H1 (cell line): ENCODE measurements at regions not wholly inside any gene's neighbourhood (a gene's known extent, or its start where the extent isn't known, plus 50 kb on each side); places are given as distances from the start of the nearest gene placed in this dataset.

Experiments used
- CTCF ChIA-PET: fragments of 300-600 bp; sonication (Branson Sonifier 250); formaldehyde crosslinking; loops from one replicate; lab custom pipeline; 2021; ENCODE audit not compliant: partially characterized antibody; lab: Charles Lee
- POLR2A ChIA-PET: fragments of 300-600 bp; sonication (Branson Sonifier 250); formaldehyde crosslinking; loops from one replicate; lab custom pipeline; 2021; ENCODE audit warnings: inconsistent platforms; ENCODE audit not compliant: partially characterized antibody; lab: Charles Lee
- DNase-seq, 2 experiments: peaks; one replicate each; pipeline versions ENCODE4 v3.0.0 to v3.0.0-alpha.2; 2010 to 2022; ENCODE audit warnings: low spot score in 2 of 2, low read depth in 1 of 2, mixed read lengths in 1 of 2
- FAIRE-seq: peaks from 2 replicates; lab custom pipeline; 2011; peaks lifted over from hg19 to GRCh38; lab: Jason Lieb, UNC
- H2AFZ ChIP-seq: 2 replicates; pipeline ENCODE4 v1.8.1; 2012; ENCODE audit warnings: low read length, inconsistent platforms
- H2AK5ac ChIP-seq: 2 replicates; pipeline ENCODE4 v1.6.1; 2013; ENCODE audit warnings: low read depth, low read length
- H2BK120ac ChIP-seq: replicated peaks from 2 replicates; pipeline ENCODE3; 2013; ENCODE audit warnings: low read depth, low read length, inconsistent platforms
- H2BK12ac ChIP-seq: 2 replicates; pipeline ENCODE4 v1.6.1; 2013; ENCODE audit warnings: low read depth, low read length
- H2BK15ac ChIP-seq: 2 replicates; pipeline ENCODE4 v1.6.1; 2013; ENCODE audit warnings: low read length
- H2BK20ac ChIP-seq: 2 replicates; pipeline ENCODE4 v1.6.1; 2013; ENCODE audit warnings: low read length
- H2BK5ac ChIP-seq: 2 replicates; pipeline ENCODE4 v1.6.1; 2013; ENCODE audit warnings: low read depth, low read length
- H3K14ac ChIP-seq: 2 replicates; pipeline ENCODE4 v1.6.1; 2013; ENCODE audit warnings: inconsistent platforms; ENCODE audit not compliant: insufficient read length
- H3K18ac ChIP-seq: 2 replicates; pipeline ENCODE4 v1.6.1; 2013; ENCODE audit warnings: low read length; ENCODE audit errors: extremely low read depth
- H3K23ac ChIP-seq: 2 replicates; pipeline ENCODE4 v1.6.1; 2013; ENCODE audit warnings: inconsistent platforms; ENCODE audit not compliant: insufficient read length
- H3K23me2 ChIP-seq: 2 replicates; pipeline ENCODE4 v1.6.1; 2013; ENCODE audit warnings: low read depth, low read length
- H3K27ac ChIP-seq: 2 replicates; pipeline ENCODE4 v1.6.1; 2011; ENCODE audit warnings: low read depth, low read length, inconsistent platforms
- H3K27me3 ChIP-seq, 4 experiments: replicated peaks in 1 of 4; 1 replicate in 1 of 4; 2 replicates in 3 of 4; pipeline versions ENCODE4 v1.6.1 to v1.8.1; 2011 to 2013; ENCODE audit warnings: low read length in 3 of 4, mild to moderate bottlenecking in 3 of 4, inconsistent platforms in 2 of 4, mixed read lengths in 2 of 4, moderate library complexity in 1 of 4; ENCODE audit not compliant: control insufficient read depth in 3 of 4, insufficient read depth in 3 of 4; ENCODE audit errors: extremely low read depth in 1 of 4
- H3K36me3 ChIP-seq, 4 experiments: 2 replicates each; pipeline versions ENCODE4 v1.6.1 to v1.8.1; 2011 to 2013; ENCODE audit warnings: mild to moderate bottlenecking in 4 of 4, low read length in 3 of 4, moderate library complexity in 2 of 4, control low read depth in 1 of 4, inconsistent platforms in 1 of 4; ENCODE audit not compliant: insufficient read depth in 4 of 4, control insufficient read depth in 2 of 4
- H3K4ac ChIP-seq: replicated peaks from 2 replicates; pipeline ENCODE3; 2013; ENCODE audit warnings: low read length, low read depth, mixed read lengths, inconsistent platforms; ENCODE audit not compliant: insufficient read length
- H3K4me1 ChIP-seq, 4 experiments: replicated peaks in 1 of 4; 1 replicate in 1 of 4; 2 replicates in 3 of 4; pipeline versions ENCODE4 v1.6.1 to v1.8.1; 2011 to 2013; ENCODE audit warnings: low read length in 3 of 4, inconsistent platforms in 2 of 4, mixed read lengths in 1 of 4; ENCODE audit not compliant: insufficient read depth in 4 of 4, control insufficient read depth in 3 of 4
- H3K4me2 ChIP-seq, 2 experiments: 2 replicates each; pipeline versions ENCODE4 v1.6.1 to v1.8.1; 2011 to 2013; ENCODE audit warnings: low read depth in 2 of 2, low read length in 2 of 2, control low read depth in 1 of 2, inconsistent platforms in 1 of 2, mild to moderate bottlenecking in 1 of 2; ENCODE audit not compliant: insufficient read depth in 1 of 2
- H3K4me3 ChIP-seq, 4 experiments: fragments of 200-600, 300-600 bp in 1 of 4; sonication (generic), shearing (Covaris generic), sonication (Bioruptor Twin) in 1 of 4; 2 replicates each; pipeline versions ENCODE4 v1.5.1 to v1.8.1; 2011 to 2016; ENCODE audit warnings: low read length in 4 of 4, low read depth in 3 of 4, control low read depth in 2 of 4, inconsistent platforms in 2 of 4, mild to moderate bottlenecking in 2 of 4, mixed read lengths in 1 of 4, moderate library complexity in 1 of 4; ENCODE audit not compliant: insufficient read depth in 2 of 4; ENCODE audit errors: extremely low read depth in 1 of 4
- H3K56ac ChIP-seq: replicated peaks from 2 replicates; pipeline ENCODE3; 2013; ENCODE audit warnings: low read depth, mild to moderate bottlenecking, mixed read lengths, low read length, inconsistent platforms; ENCODE audit not compliant: insufficient read length
- H3K79me1 ChIP-seq: 2 replicates; pipeline ENCODE4 v1.6.1; 2013; ENCODE audit warnings: low read depth, low read length, control low read depth
- H3K79me2 ChIP-seq, 2 experiments: 2 replicates each; pipeline versions ENCODE4 v1.6.1 to v1.8.1; 2012 to 2013; ENCODE audit warnings: low read length in 2 of 2, mild to moderate bottlenecking in 2 of 2, inconsistent platforms in 1 of 2; ENCODE audit not compliant: insufficient read depth in 2 of 2, control insufficient read depth in 1 of 2
- H3K9ac ChIP-seq, 4 experiments: replicated peaks in 1 of 4; 1 replicate in 1 of 4; 2 replicates in 3 of 4; pipeline versions ENCODE4 v1.6.1 to v1.8.1; 2011 to 2013; ENCODE audit warnings: low read depth in 3 of 4, low read length in 3 of 4, control low read depth in 2 of 4, mild to moderate bottlenecking in 2 of 4, moderate library complexity in 2 of 4, inconsistent platforms in 1 of 4; ENCODE audit errors: extremely low read depth in 1 of 4
- H3K9me3 ChIP-seq, 2 experiments: 2 replicates each; pipeline versions ENCODE4 v1.6.1 to v1.8.1; 2012 to 2013; ENCODE audit warnings: mild to moderate bottlenecking in 2 of 2, moderate library complexity in 2 of 2, control low read depth in 1 of 2, inconsistent platforms in 1 of 2, low read depth in 1 of 2, low read length in 1 of 2, mixed read lengths in 1 of 2; ENCODE audit not compliant: insufficient read depth in 2 of 2
- H4K20me1 ChIP-seq, 2 experiments: replicated peaks in 1 of 2; 2 replicates each; pipeline versions ENCODE3 to v1.8.1; 2011 to 2013; ENCODE audit warnings: inconsistent platforms in 2 of 2, low read length in 2 of 2, mild to moderate bottlenecking in 1 of 2; ENCODE audit not compliant: insufficient read depth in 2 of 2, control insufficient read depth in 1 of 2
- H4K5ac ChIP-seq: 2 replicates; pipeline ENCODE4 v1.6.1; 2013; ENCODE audit warnings: low read length, low read depth, mixed read lengths, inconsistent platforms; ENCODE audit not compliant: insufficient read length
- H4K8ac ChIP-seq: 2 replicates; pipeline ENCODE4 v1.8.0; 2013; ENCODE audit warnings: mild to moderate bottlenecking, moderate library complexity, low read length, inconsistent platforms; ENCODE audit not compliant: insufficient read depth; ENCODE audit errors: extremely low read depth
- H4K91ac ChIP-seq: replicated peaks from 2 replicates; pipeline ENCODE3; 2013; ENCODE audit warnings: low read length, mixed read lengths, inconsistent platforms; ENCODE audit not compliant: insufficient read length
- HDAC6 ChIP-seq: IDR thresholded peaks from one replicate; pipeline ENCODE4 v1.7.1; 2012; ENCODE audit warnings: low read depth, mild to moderate bottlenecking, inconsistent platforms, low read length, moderate library complexity
- POU5F1 ChIP-seq: IDR thresholded peaks from 2 replicates; pipeline ENCODE4 v1.6.1; 2011; ENCODE audit warnings: low read depth, mild to moderate bottlenecking, low read length, moderate library complexity
- TEAD4 ChIP-seq: IDR thresholded peaks from 2 replicates; pipeline ENCODE4 v1.6.1; 2012; ENCODE audit warnings: low read depth, low read length, inconsistent platforms, mixed read lengths
- WGBS, 2 experiments: shearing (Covaris generic) in 1 of 2; methylation state at CpG; one replicate each; pipeline versions ENCODE4 v1.1.6 to v1.1.7; 2013 to 2015; ENCODE audit warnings: low lambda C conversion rate in 2 of 2, mixed read lengths in 2 of 2, inconsistent platforms in 1 of 2, low coverage in 1 of 2, missing lambda C conversion rate in 1 of 2; ENCODE audit not compliant: insufficient replicate concordance in 2 of 2, insufficient coverage in 1 of 2, insufficient read length in 1 of 2; ENCODE audit errors: extremely low coverage in 1 of 2, missing lambda C conversion rate in 1 of 2; 5-methylcytosine and 5-hydroxymethylcytosine counted together
- TF ChIP-seq, protein P1 (sequence below): IDR thresholded peaks from 2 replicates; pipeline ENCODE4 v1.6.1; 2011; ENCODE audit warnings: low read length, improper control_type of control experiment

DNA sequence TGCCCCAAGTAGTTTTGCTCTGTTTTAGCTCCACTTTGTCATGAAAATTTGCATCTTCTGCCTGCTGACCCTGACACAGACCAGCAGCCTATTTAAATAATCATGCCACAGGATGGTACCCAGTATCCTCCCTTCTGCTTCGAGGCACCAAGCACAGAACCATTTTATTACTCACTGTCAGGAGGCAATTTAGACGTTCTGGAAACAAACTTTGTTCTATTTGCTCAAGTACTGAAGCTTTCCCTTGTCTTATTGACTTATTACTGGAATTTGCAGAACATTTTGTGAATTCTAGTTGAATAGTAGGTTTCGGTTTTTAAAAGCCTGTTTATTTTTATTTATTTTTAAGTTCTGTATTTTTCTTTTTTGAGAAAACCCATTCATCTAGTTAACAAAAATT is 279.6 kb upstream of the GADL1 start:
- Histone ChIP-seq H2BK120ac (no peak overlapping the region), H4K20me1 (no peaks in the 10 kb centered on the region), H2BK15ac (no peak overlapping the region), H3K4me2 (no peak overlapping the region), H2BK5ac (no peak overlapping the region), H3K56ac (no peak overlapping the region), H3K14ac (no peak overlapping the region), H3K18ac (no peak overlapping the region), H2BK20ac (no peak overlapping the region), H3K79me1 (no peaks in the 10 kb centered on the region), H3K4me1 (no peaks in the 10 kb centered on the region), H3K4ac (no peak overlapping the region), H3K9me3 (no peaks in the 10 kb centered on the region), H4K91ac (no peak overlapping the region), H4K8ac (no peak overlapping the region), H3K23ac (no peak overlapping the region), H3K23me2 (no peaks in the 10 kb centered on the region), H3K27ac (no peak overlapping the region), H2BK12ac (no peak overlapping the region), H3K36me3 (no peaks in the 10 kb centered on the region), H4K5ac (no peak overlapping the region), H3K9ac (no peak overlapping the region), H3K27me3 (no peaks in the 10 kb centered on the region), H3K4me3 (no peak overlapping the region), H3K79me2 (no peaks in the 10 kb centered on the region), H2AFZ (peak overlapping the region; percentile 20; the same call in 1 of the 2 replicates), H2AK5ac (no peak overlapping the region)
- POLR2A ChIA-PET, result no interaction called here
- DNase-seq, result no peak
- 87% methylated on average over 3 of the region's 3 CpGs; no CpG with 5 or more reads in 1 of the 2 experiments for WGBS, 2 experiments
- CTCF ChIA-PET, result interaction anchor here (0.9 to 1.3 kb wide), 2 partner anchors 22 to 27 kb away, joined by 3 read pairs; no protein-coding TSS in a partner anchor
- no peak for FAIRE-seq
- no peak for TF ChIP-seq HDAC6
- TF ChIP-seq, protein P1, sequence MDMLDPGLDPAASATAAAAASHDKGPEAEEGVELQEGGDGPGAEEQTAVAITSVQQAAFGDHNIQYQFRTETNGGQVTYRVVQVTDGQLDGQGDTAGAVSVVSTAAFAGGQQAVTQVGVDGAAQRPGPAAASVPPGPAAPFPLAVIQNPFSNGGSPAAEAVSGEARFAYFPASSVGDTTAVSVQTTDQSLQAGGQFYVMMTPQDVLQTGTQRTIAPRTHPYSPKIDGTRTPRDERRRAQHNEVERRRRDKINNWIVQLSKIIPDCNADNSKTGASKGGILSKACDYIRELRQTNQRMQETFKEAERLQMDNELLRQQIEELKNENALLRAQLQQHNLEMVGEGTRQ, result no peak
- TF ChIP-seq POU5F1, result no peak
- no peak for TF ChIP-seq TEAD4
